ENCODE measurements at regions not wholly inside any gene's neighbourhood (a gene's known extent, or its start where the extent isn't known, plus 50 kb on each side); places are given as distances from the start of the nearest gene placed in this dataset.

GRCh38 chr15:79593119-79593869, 161.2 kb downstream of the MINAR1 start:
- H3K27me3 ChIP-seq (ENCODE audit: insufficient read depth, low read length): no peaks in the 10 kb centered on the region
- H4K5ac ChIP-seq (ENCODE audit: insufficient read length, low read depth, low read length): no peak overlapping the region
- no peak overlapping the region for H3K56ac ChIP-seq (ENCODE audit: insufficient read length, low read depth, low read length)
- H3K4me1 ChIP-seq (ENCODE audit: insufficient read depth, low read length): no peaks in the 10 kb centered on the region
- no peak overlapping the region for H3K4ac ChIP-seq (ENCODE audit: low read depth, low read length)
- no peak overlapping the region for H2BK12ac ChIP-seq (ENCODE audit: insufficient read length, low read depth, low read length)
- H2BK15ac ChIP-seq (ENCODE audit: low read depth, low read length): no peak overlapping the region
- H2BK20ac ChIP-seq (ENCODE audit: low read depth, low read length, poor library complexity, severe bottlenecking): no peak overlapping the region
- Mint-ChIP-seq H3K4me1 (peaks cover 2 to 6% of the 10 kb centered on the region in 2 experiments; a peak in 2 of 4 replicates), H3K9me3 (no peaks in the 10 kb centered on the region), H3K4me3 (no peak overlapping the region), H3K27me3 (ENCODE audit: low read depth) (0 out of 2 replicates have a peak, but pooled peaks cover 2% of the 10 kb centered on the region), H3K36me3 (ENCODE audit: insufficient read depth in 1 of 3, low read depth in 3 of 3) (no peaks in the 10 kb centered on the region), H3K27ac (no peak overlapping the region)
- H3K14ac ChIP-seq (ENCODE audit: insufficient read depth, low read length): no peak overlapping the region
- H3K4me2 ChIP-seq (ENCODE audit: insufficient read depth, insufficient read length, low read length): no peak overlapping the region
- no peak overlapping the region for H4K8ac ChIP-seq (replicated peaks; ENCODE audit: insufficient read length, low read depth, low read length)
- H3K79me2 ChIP-seq (ENCODE audit: insufficient read depth, low read length): no peaks in the 10 kb centered on the region
- no peak overlapping the region for H3K27ac ChIP-seq (ENCODE audit: insufficient read length, low read depth, low read length)
- peak; percentile 56 for TF ChIP-seq CTCF (conservative IDR thresholded peaks at IDR 0.05)
- H4K20me1 ChIP-seq (ENCODE audit: control insufficient read depth, insufficient read depth, insufficient read length): no peaks in the 10 kb centered on the region
- H3K9me3 ChIP-seq (ENCODE audit: control insufficient read depth, low read depth, low read length): no peaks in the 10 kb centered on the region
- H3K23ac ChIP-seq (ENCODE audit: insufficient read length, low read depth, low read length): no peak overlapping the region
- WGBS (ENCODE audit: extremely low coverage, insufficient read length, low lambda C conversion rate): no CpG with 5 or more reads among the region's 4 CpGs
- peak; percentile 46 for DNase-seq
- H2AK5ac ChIP-seq (ENCODE audit: insufficient read length, low read length): no peak overlapping the region
- no peaks in the 10 kb centered on the region for H3K79me1 ChIP-seq (ENCODE audit: insufficient read depth, low read depth, low read length, poor library complexity, severe bottlenecking)
- H3K9ac ChIP-seq (ENCODE audit: extremely low read depth, insufficient read length, low read length): no peak overlapping the region
- no peak overlapping the region for H2BK5ac ChIP-seq (ENCODE audit: insufficient read length, low read length)
- H2AFZ ChIP-seq (ENCODE audit: low read length): no peak overlapping the region
- H4K91ac ChIP-seq (ENCODE audit: insufficient read length, low read depth, low read length): no peak overlapping the region
- no peaks in the 10 kb centered on the region for H3K23me2 ChIP-seq (ENCODE audit: insufficient read length, low read depth, low read length, poor library complexity, severe bottlenecking)
- H3K18ac ChIP-seq (ENCODE audit: insufficient read length, low read depth, low read length): no peak overlapping the region
- no peak overlapping the region for H2BK120ac ChIP-seq (ENCODE audit: low read depth, low read length, poor library complexity, severe bottlenecking)
- no peak overlapping the region for H3T11ph ChIP-seq (ENCODE audit: low read length)
